ENCODE measurements at regions not wholly inside any gene's neighbourhood (a gene's known extent, or its start where the extent isn't known, plus 50 kb on each side); places are given as distances from the start of the nearest gene placed in this dataset.

GRCh38 chr5:12204761-12205160 lies 300.5 kb upstream of the CTNND2 start:
- no peak for TF ChIP-seq CTCF (IDR thresholded peaks at IDR 0.05; ENCODE audit: low read depth, low read length, poor library complexity, severe bottlenecking)
- no peak for TF ChIP-seq EZH2phosphoT487 (IDR thresholded peaks at IDR 0.05; ENCODE audit: borderline replicate concordance, low read length)
- no peaks in the 10 kb centered on the region for H3K36me3 ChIP-seq (ENCODE audit: control insufficient read depth, low read length)
- no peak overlapping the region for H3K4me3 ChIP-seq (ENCODE audit: low read length)
- no peaks in the 10 kb centered on the region for H3K9me2 ChIP-seq (replicated peaks; ENCODE audit: control insufficient read depth, low read length)
- no peaks in the 10 kb centered on the region for H3K9me3 ChIP-seq (ENCODE audit: control insufficient read depth, insufficient read depth, low read length)
- H3K27ac ChIP-seq (ENCODE audit: low read depth, low read length), result no peak overlapping the region
- H4K20me1 ChIP-seq (ENCODE audit: control insufficient read depth, insufficient read depth, low read depth, low read length), result no peaks in the 10 kb centered on the region
- H3K27me3 ChIP-seq (ENCODE audit: control insufficient read depth, low read length), result no peaks in the 10 kb centered on the region
- no peak overlapping the region for H3K4me2 ChIP-seq (ENCODE audit: low read length)
- no peaks in the 10 kb centered on the region for H3K79me2 ChIP-seq (ENCODE audit: control insufficient read depth, low read length)
- peaks cover 8% of the 10 kb centered on the region for H3K4me1 ChIP-seq (ENCODE audit: control insufficient read depth, low read length)
- H3F3A ChIP-seq (ENCODE audit: control insufficient read depth, insufficient read depth), result no peaks in the 10 kb centered on the region

GRCh38 chr5:12193536-12193935 lies 289.3 kb upstream of the CTNND2 start:
- Histone ChIP-seq H3K36me3 (ENCODE audit: control insufficient read depth, low read length) (no peaks in the 10 kb centered on the region), H3K79me2 (ENCODE audit: control insufficient read depth, low read length) (no peaks in the 10 kb centered on the region), H3K4me1 (ENCODE audit: control insufficient read depth, low read length) (no peaks in the 10 kb centered on the region), H3K9me3 (ENCODE audit: control insufficient read depth, insufficient read depth, low read length) (no peaks in the 10 kb centered on the region), H4K20me1 (ENCODE audit: control insufficient read depth, insufficient read depth, low read depth, low read length) (no peaks in the 10 kb centered on the region), H3K4me2 (ENCODE audit: low read length) (no peak overlapping the region), H3F3A (ENCODE audit: control insufficient read depth, insufficient read depth) (no peaks in the 10 kb centered on the region), H3K4me3 (ENCODE audit: low read length) (no peak overlapping the region), H3K9me2 (replicated peaks; ENCODE audit: control insufficient read depth, low read length) (no peaks in the 10 kb centered on the region), H3K27ac (ENCODE audit: low read depth, low read length) (no peak overlapping the region), H3K27me3 (ENCODE audit: control insufficient read depth, low read length) (no peaks in the 10 kb centered on the region)
- TF ChIP-seq CTCF (IDR thresholded peaks at IDR 0.05; ENCODE audit: low read depth, low read length, poor library complexity, severe bottlenecking) (no peak), EZH2phosphoT487 (IDR thresholded peaks at IDR 0.05; ENCODE audit: borderline replicate concordance, low read length) (no peak)

GRCh38 chr5:12183003-12183402 lies 278.8 kb upstream of the CTNND2 start:
- Histone ChIP-seq H3K36me3 (ENCODE audit: control insufficient read depth, low read length) (no peaks in the 10 kb centered on the region), H3K79me2 (ENCODE audit: control insufficient read depth, low read length) (no peaks in the 10 kb centered on the region), H3K27ac (ENCODE audit: low read depth, low read length) (no peak overlapping the region), H3K27me3 (ENCODE audit: control insufficient read depth, low read length) (no peaks in the 10 kb centered on the region), H3K4me1 (ENCODE audit: control insufficient read depth, low read length) (no peaks in the 10 kb centered on the region), H3K9me2 (replicated peaks; ENCODE audit: control insufficient read depth, low read length) (no peaks in the 10 kb centered on the region), H3K9me3 (ENCODE audit: control insufficient read depth, insufficient read depth, low read length) (no peaks in the 10 kb centered on the region), H4K20me1 (ENCODE audit: control insufficient read depth, insufficient read depth, low read depth, low read length) (no peaks in the 10 kb centered on the region), H3F3A (ENCODE audit: control insufficient read depth, insufficient read depth) (no peaks in the 10 kb centered on the region), H3K4me2 (ENCODE audit: low read length) (no peak overlapping the region), H3K4me3 (ENCODE audit: low read length) (no peak overlapping the region)
- TF ChIP-seq EZH2phosphoT487 (IDR thresholded peaks at IDR 0.05; ENCODE audit: borderline replicate concordance, low read length), result no peak
- no peak for TF ChIP-seq CTCF (IDR thresholded peaks at IDR 0.05; ENCODE audit: low read depth, low read length, poor library complexity, severe bottlenecking)

- Histone ChIP-seq H3K9me3 (ENCODE audit: control insufficient read depth, insufficient read depth, low read length) (no peaks in the 10 kb centered on the region), H3K79me2 (ENCODE audit: control insufficient read depth, low read length) (no peaks in the 10 kb centered on the region), H3K4me3 (ENCODE audit: low read length) (no peak overlapping the region), H3K4me2 (ENCODE audit: low read length) (no peak overlapping the region), H3K27me3 (ENCODE audit: control insufficient read depth, low read length) (no peaks in the 10 kb centered on the region), H3F3A (ENCODE audit: control insufficient read depth, insufficient read depth) (no peaks in the 10 kb centered on the region), H3K9me2 (replicated peaks; ENCODE audit: control insufficient read depth, low read length) (no peaks in the 10 kb centered on the region), H3K36me3 (ENCODE audit: control insufficient read depth, low read length) (no peaks in the 10 kb centered on the region), H4K20me1 (ENCODE audit: control insufficient read depth, insufficient read depth, low read depth, low read length) (no peaks in the 10 kb centered on the region), H3K4me1 (ENCODE audit: control insufficient read depth, low read length) (no peaks in the 10 kb centered on the region), H3K27ac (ENCODE audit: low read depth, low read length) (no peak overlapping the region)
- no peak for TF ChIP-seq CTCF (IDR thresholded peaks at IDR 0.05; ENCODE audit: low read depth, low read length, poor library complexity, severe bottlenecking)
- no peak for TF ChIP-seq EZH2phosphoT487 (IDR thresholded peaks at IDR 0.05; ENCODE audit: borderline replicate concordance, low read length)
These were observed 273.6 kb upstream of the CTNND2 start for GRCh38 chr5:12177851-12178250.

All from DOHH2 (cell line).